DMS79 (cell line): ENCODE measurements at regions not wholly inside any gene's neighbourhood (a gene's known extent, or its start where the extent isn't known, plus 50 kb on each side); places are given as distances from the start of the nearest gene placed in this dataset.
"Not testable (repeated sequence)": the region's sequence is repeated elsewhere in the genome, so short reads cannot be mapped to it uniquely, and the experiment has no call there.

Source experiments
- DNase-seq: peaks from one replicate; lab custom pipeline; 2025; lab: John Stamatoyannopoulos, UW

- no peak for DNase-seq
Observed at GRCh38 chr5:161036296-161036695, 184.3 kb upstream of the ATP10B start.

GRCh38 chr5:161034451-161034850 is 182.4 kb upstream of the ATP10B start:
- DNase-seq, result no peak

GRCh38 chr5:161030229-161030628 is 178.2 kb upstream of the ATP10B start:
- DNase-seq, result no peak

GRCh38 chr5:161027763-161028162 is 175.8 kb upstream of the ATP10B start:
- no peak for DNase-seq

GRCh38 chr5:161023551-161023950 is 171.5 kb upstream of the ATP10B start:
- DNase-seq, result peak; percentile 56

GRCh38 chr5:161022151-161022550 is 170.1 kb upstream of the ATP10B start:
- no peak for DNase-seq

GRCh38 chr5:161009817-161010216 is 157.8 kb upstream of the ATP10B start:
- no peak for DNase-seq

GRCh38 chr5:161009194-161009593 is 157.2 kb upstream of the ATP10B start:
- no peak for DNase-seq

- no peak for DNase-seq
Observed at GRCh38 chr5:161007879-161008278, 155.9 kb upstream of the ATP10B start.

GRCh38 chr5:161002571-161003074 is 150.6 kb upstream of the ATP10B start:
- no peak for DNase-seq

GRCh38 chr5:161001604-161002003 is 149.6 kb upstream of the ATP10B start:
- no peak for DNase-seq

- not testable (repeated sequence) for DNase-seq
Observed at GRCh38 chr5:161001142-161001541, 149.1 kb upstream of the ATP10B start.

- no peak for DNase-seq
Observed at GRCh38 chr5:160991205-160991604, 139.2 kb upstream of the ATP10B start.

- no peak for DNase-seq
Observed at GRCh38 chr5:160979385-160979784, 127.4 kb upstream of the ATP10B start.

GRCh38 chr5:160978944-160979343 is 126.9 kb upstream of the ATP10B start:
- DNase-seq, result no peak

GRCh38 chr5:160976181-160976580 is 124.2 kb upstream of the ATP10B start:
- DNase-seq, result no peak

GRCh38 chr5:160970605-160971191 is 118.7 kb upstream of the ATP10B start:
- DNase-seq, result no peak

GRCh38 chr5:160969645-160970044 is 117.6 kb upstream of the ATP10B start:
- DNase-seq, result no peak

- no peak for DNase-seq
Observed at GRCh38 chr5:160968480-160968879, 116.5 kb upstream of the ATP10B start.

- no peak for DNase-seq
Observed at GRCh38 chr5:160966921-160967320, 114.9 kb upstream of the ATP10B start.

- no peak for DNase-seq
Observed at GRCh38 chr5:160961761-160962160, 109.8 kb upstream of the ATP10B start.

- no peak for DNase-seq
Observed at GRCh38 chr5:160961038-160961437, 109.0 kb upstream of the ATP10B start.

- DNase-seq, result no peak
Observed at GRCh38 chr5:160960592-160960991, 108.6 kb upstream of the ATP10B start.

- DNase-seq, result peak; percentile 0
Observed at GRCh38 chr5:160959804-160960203, 107.8 kb upstream of the ATP10B start.
